Right hindlimb (tissue), 1 donor: ENCODE measurements at regions not wholly inside any gene's neighbourhood (a gene's known extent, or its start where the extent isn't known, plus 50 kb on each side); places are given as distances from the start of the nearest gene placed in this dataset.
"Not testable (repeated sequence)": the region's sequence is repeated elsewhere in the genome, so short reads cannot be mapped to it uniquely, and the experiment has no call there.

Experiments used
- DNase-seq: peaks from one replicate; pipeline ENCODE4 v3.0.0-alpha.2; 2018

DNA sequence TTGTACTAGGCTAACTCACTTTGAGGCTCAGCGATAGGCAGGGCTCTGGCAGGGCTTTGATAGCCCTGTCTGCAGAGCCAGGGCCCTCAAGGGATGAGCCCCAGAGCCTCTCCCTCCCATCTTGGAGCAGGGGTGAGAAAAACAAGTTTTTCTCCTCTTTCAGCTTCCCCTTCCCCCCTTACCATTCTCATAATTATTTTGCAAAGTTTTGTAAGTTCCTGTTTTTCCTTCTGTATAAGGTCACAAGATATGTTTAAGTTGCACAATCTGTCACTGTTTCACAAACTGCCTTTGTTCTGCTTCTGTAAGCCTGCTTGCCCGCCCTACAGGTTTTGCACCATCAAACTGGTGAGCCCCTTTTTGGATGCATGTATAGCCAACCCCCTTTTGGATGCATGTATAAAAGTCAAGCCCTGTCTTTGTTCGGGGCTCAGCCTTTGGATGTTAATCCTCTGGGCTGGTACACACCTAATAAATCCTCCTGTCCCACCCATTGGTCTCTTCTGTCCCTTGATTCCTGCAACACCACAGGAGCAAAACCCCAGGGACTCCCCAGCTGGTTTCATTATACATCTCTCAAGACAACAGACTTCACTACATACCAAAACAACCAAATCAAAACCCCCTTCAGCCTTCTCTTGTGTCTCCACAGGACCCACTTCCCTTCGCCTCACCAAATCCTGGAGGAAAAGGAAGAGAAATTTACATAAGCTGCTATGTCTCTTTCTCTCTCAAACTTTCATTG is 52.5 kb upstream of the RESF1 start:
- DNase-seq = no peak

DNA sequence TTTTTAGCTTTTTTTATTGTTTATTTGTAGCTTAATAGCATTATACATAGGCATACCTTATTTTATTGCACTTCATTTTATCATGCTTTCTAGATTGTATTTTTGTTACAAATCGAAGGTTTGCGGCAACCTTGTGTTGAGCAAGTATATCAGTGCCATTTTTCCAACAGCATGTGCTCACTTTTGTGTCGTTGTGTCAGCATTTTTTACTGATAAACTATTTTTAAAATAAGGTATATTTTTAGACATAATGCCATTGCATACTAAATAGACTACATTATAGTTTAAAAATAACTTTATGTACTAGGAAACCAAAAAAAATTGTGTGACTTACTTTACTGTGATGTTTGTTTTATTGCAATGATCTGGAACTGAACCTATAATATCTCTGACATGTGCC is 56.2 kb upstream of the RESF1 start:
- no peak for DNase-seq

DNA sequence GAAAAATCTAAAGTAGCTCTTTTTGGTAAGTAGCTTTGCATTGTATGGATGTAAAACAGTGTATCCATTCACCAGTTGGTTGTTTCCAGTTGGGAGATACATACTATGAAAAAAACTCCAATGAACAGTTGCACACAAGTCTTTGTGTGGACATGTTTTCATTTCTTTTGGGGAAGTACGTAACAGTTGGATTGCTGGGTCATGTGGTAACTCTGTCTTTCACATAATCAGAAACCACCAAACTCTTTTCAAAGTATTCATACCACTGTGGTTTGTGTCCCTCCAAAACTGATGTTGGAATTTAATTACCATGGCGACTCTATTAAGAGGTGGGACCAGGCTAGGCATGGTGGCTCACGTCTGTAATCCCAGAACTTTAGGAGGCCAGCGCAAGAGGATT is 58.9 kb upstream of the RESF1 start:
- no peak for DNase-seq

DNA sequence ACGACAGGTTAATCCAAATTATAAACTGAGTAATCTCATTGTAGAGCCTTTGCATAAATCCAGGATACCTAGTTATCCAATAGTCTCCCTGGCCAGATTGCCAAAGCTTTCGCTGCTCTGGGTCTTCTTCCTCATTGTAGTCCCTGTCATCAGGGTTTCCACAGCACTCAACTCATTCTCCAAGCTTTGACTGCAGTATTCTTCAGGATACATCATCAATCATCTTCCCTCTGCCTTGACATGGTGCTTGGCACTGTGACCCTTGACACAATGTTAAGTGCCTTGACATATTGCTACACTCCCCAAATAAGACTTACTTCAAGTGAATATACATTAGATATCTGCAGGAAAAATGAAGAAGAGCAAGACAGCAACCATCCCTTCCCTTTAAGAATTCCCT is 60.1 kb upstream of the RESF1 start:
- DNase-seq = no peak

DNA sequence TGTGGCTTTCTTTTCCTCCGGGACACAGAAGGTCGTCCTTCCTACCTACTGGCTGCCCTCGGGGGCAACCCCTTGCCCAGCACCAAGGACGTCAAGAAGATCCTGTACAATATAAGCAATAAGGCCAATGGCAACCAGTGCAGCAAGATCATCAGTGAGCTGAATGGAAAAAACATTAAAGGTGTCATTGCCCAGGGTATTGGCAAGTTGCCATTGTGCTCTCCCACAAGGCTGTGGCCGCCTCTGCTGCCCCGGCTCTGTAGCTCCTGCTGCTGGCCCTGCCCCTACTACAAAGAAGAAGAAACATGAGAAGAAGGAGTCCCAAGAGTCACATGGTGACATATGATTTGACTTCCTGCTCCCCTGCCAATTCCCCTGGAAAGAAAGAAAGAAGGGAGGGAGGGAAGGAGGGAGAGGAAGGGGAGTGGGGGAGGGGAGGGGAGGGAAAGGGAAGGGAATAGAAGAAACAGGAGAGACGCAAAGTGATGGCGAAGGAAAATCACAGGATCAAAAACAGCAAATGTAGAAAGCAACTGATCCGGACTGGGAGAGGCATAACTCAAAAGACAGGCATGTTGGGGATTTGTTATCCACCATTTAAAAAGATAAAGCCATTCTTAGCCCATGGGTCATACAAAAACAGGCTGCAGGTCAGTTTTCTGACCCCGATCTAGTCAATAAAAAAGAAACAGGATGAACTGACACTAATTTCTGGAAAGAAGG is 61.3 kb upstream of the RESF1 start:
- peak; percentile 19 for DNase-seq

DNA sequence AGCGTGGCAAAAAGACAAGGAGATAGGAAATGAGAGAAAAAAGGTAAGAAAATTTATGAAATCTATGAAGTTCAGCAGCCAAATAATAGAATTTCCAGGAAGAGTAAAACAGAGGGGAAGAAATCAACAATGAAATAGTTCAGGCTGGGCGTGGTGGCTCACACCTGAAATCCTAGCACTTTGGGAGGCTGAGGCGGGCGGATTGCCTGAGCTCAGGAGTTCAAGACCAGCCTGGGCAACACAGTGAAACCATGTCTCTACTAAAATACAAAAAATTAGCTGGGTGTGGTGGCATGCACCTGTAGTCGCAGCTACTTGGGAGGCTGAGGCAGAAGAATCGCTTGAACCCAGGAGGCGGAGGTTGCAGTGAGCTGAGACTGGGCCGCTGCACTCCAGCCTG is 62.1 kb upstream of the RESF1 start:
- not testable (repeated sequence) for DNase-seq

DNA sequence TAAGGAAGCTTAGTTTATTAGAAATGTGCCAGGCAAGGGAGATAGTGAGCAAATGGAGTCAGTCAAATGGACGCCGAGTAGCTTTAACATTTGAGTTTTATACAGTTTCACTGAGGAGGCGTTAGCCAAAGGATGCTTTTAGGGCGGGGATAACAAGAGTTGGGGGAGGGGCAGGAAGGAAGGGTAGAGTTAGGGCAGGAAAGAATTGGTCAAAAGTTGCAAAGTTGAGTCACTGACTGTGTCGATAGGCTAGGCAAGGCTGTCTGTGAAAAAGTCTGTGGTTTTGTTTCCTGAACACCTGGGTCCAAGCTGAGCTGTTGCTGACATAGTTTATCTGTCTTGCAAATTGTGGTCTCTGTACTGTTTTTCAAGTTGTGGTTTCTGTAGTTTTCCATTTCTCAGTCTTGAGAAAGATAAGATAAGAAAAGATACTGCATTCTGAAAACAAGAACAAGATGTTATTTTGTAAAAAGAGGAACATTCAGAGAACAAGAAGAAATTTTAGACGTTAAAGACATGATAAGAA is 62.6 kb upstream of the RESF1 start:
- no peak for DNase-seq

DNA sequence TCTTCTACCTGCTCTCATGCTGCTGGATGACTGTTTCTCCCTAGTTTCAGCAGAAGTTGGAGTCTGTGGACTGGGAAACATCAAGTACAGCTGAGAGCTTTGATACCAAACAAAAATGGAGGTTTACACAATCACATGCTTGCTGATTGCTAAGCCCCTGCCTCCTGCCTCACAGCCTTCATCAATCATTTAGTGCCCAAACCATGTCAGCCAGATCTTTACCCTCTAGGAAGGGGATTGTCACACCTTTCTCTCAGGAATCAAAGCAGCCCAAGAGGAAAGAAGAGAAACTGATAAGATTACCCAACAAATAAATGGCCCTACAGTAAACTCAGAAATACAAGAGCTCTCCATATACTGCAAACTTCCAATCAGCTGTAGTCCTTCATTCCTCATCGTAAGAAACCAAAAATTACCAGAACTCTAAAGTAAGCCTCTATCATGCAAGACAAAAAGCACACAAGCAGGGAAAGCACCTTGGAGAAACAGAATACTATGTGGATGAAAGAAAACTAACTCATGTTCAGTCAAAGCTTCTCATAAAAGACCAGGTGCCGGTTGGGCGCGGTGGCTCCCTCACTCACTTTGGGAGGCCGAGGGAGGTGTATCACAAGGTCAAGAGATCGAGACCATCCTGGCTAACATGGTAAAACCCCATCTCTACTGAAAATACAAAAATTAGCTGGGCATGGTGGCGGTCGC is 63.6 kb upstream of the RESF1 start:
- DNase-seq = no peak

DNA sequence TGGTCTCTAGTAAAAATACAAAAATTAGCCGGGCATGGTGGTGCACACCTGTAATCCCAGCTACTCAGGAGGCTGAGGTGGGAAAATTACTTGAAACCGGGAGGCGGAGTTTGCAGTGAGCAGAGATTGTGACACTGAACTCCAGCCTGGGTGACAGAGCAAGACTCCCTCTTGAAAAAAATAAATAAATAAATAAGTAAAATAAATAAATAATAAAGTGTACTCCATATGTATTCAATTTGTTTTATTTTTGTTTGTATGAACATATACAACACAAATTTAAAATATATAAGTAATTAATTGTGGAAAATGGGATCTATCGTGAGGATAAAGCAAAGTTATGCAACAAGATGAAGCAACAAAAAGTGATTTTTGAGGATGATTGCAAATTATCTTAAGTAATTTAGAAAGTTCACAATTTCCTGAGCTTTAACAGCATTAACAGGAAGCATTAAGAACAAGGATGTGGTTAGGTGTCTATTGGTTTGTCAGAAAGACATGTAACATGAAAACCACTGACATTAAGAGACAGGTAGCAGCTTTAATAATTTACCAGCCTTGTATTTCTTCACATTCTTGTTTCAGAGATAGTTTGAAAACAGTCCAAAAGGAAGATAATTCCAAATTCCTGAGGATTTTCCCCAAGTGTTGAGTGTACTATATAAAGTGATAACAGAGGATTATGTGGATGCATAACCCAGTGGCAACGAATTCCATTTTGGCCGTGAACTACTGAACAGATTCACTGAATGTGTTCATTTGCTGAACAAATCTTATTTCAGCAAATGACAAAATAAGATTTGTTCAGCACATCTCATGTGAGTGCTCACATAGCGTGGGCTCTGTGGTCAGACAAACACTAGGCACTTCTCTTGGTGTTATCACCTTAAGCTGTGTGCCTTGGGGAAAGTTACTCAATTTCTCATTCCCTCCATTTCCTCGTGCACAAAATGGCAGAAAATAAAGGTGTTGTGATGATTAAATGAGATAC is 68.6 kb upstream of the RESF1 start:
- DNase-seq = no peak

DNA sequence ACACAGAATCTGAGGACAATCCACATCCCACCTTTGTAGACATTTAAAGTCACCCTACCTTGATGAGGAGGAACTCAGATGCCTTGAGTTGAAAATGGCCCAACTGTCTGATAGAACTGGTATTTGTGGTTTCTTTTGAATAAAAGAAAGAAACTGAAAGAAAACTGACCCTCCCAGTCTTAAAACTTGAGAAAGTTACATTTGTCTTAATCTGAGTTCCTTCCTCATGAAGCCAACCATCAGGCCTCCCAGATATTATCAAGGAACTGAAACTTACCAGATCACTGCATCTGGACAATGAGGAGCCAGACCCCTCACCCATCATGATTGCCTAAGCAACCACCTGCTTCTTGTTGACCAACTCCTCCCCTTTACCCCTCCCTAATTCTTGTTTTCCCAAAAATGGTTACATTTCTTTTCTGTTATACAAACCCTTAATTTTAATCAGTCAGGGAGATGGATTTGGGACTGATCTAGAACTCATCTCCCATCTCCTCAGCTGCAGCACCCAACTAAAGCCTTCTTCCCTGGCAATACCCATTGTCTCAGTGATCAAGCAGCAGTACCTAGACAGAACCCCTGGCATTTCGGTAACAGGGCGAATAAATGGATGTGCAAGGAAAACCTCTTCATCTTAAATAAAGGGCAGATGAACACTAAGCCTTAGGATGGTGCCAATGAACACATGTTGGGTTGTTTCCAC is 72.0 kb upstream of the RESF1 start:
- no peak for DNase-seq

DNA sequence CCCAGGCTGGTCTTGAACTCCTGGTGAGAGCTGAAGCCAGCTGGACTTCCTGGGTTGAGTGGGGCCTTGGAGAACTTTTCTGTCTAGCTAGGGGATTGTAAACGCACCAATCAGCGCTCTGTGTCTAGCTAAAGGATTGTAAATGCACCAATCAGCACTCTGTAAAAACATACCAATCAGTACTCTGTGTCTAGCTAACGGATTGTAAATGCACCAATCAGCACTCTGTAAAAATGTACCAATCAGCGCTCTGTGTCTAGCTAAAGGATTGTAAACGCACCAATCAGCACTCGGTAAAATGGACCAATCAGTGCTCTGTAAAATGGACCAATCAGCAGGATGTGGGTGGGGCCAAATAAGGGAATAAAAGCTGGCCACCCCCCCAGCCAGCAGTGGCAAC is 76.5 kb upstream of the RESF1 start:
- not testable (repeated sequence) for DNase-seq

DNA sequence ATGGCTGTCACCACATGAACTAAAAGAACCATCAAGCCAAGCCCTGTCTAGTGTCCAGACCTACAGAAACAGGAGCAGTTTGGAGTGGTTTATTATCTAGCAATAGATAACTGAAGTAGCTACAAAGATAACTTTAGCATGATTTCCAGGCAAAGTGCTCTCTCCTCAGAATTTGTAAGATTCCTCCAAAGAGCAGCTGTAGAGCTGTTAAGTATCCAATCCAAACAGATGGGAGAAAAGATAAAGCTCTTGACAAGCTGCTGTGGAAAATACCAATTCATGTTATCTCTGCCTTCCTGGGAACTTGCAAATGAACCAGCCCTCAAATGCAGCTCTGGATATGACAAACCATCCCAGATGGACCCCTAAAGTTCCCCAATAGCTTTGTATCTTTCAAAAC is 78.9 kb upstream of the RESF1 start:
- DNase-seq = no peak

DNA sequence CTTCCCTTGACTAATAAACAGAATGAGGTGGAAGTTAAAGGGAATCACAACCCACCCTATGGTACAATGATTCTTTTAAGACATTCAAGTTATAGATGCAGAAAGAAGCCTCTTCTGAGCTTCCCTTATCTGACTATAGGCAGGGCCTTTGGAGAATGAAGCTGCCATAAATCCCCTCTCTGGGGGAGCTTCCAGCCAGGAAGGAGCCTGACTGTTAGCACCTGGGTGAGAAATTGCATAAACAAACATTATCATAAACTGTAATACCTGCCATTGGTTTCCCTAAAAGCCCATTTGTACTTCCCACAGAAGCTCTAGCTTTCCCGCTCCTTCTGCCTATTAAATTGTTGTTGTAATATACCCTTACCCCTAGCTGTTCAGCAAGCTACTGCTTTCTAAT is 81.3 kb upstream of the RESF1 start:
- DNase-seq = no peak

DNA sequence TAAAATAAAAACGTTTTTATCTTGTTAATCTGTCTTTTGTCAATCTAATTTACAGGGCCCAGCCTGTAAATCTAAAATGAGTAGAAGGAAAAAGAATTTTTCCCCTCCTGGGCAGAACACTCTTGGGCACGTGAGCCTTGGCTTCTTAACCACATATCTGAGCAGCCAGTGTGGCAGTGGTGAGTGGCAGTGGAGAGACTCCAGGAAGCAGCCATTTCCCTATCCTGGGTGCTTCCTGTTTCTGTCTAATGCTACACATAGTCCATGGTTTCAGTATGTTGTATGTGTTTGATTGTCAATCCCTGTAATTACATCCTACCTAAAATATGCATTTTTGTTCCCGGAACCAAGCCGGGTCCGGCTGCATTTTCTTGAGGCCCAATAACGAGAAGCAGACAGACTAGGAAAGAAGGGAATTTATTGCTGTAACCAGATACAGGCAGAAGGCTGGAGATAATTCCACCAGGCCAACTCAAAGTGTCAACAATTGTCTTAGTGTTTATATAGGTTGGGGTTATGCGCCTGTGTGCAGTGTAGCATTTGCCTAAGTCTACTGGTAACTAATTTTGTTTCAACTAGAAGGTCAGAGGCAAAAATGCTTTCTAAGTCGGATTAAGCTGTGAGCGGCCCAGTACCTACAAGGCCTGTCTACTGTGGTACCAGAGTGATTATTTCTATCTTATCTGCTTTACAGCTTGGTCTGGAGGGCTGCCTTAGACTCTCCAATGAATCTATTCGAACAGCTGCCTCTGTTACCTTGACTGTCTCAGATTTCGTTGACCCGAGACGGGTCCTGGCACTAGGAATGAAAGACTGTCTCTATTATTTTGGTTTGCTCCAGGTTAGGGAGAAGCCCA is 82.4 kb upstream of the RESF1 start:
- no peak for DNase-seq

DNA sequence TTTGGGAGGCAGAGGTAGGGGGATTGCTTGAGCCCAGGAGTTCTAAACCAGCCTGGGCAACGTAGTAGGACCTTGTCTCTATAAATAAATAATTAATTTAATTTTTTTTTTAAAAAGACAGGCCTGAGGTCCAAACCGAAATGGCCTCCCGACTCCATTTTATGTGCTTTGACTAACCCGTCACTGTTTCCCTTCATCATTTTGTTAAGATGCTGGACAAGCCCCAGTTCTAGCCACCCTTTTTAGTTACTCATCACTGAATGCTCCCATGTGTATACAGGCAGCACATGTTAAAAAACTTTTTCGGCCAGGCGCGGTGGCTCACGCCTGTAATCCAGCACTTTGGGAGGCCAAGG is 83.6 kb upstream of the RESF1 start:
- no peak for DNase-seq

DNA sequence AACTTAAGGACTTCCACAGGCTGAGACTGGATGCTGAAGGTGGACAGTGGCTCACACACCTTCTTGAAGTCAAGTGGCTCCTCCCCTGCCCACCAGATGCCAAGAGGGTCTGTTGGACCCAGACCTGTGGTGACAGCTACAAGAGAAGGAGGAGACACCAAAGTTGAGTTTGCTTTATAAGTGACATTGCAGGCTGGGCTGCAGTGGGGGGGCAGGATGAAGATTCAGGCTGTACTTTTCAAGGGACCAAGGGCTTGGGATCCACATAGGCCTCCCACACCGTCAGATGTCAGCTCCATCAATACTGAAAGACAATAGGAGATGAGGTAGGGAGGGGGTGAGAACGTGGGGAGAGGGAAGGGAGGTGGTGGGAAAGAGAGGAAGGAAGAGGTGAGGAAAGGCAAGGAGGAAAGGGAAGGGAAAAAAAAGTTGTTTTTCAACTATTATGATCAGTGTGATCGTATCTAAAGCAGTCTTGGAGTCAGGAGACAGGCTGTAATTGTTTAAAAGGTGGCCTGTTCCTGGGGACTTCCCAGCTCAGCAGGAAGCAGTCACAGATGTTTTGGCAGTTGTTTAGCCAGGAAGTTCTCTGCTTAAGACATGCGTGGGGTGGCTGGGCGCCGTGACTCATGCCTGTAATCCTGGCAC is 84.1 kb upstream of the RESF1 start:
- peak; percentile 28 for DNase-seq

DNA sequence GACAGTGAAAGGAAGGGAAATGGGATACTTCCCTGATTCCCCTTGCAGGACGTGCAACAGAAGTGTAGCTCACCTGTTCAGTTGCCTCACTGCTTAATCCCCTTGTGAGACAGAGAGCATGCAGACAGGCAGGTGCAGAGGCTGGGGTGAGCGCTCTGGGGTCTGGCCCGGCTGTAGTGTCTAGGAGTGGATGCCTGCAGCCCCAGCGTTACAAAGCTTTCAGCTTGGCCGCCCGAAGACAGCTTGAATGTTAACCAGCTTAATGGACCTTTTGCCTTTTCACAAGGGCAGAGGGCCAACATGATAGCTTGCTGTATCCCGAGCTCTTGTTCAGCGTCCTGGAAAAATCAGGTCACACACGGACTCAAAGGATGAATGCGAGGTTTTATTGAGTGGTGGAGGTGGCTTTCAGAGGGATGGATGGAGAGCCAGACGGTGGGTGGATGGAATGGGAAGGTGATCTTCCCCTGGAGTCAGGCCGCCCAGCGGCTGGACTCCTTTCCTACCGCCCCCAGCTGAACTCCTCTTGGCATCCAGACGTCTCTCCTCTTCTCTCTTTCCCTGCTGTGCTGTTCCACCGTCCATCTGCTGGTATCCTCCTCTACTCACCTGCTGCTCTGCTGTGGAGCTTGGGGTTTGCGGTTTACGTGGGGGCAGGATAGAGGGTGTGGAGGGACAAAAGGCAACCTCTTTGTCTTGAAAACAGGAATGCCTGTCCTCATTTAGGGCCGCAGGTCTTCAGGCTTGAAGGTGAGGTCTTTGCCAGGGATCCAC is 86.2 kb upstream of the RESF1 start:
- DNase-seq = no peak

DNA sequence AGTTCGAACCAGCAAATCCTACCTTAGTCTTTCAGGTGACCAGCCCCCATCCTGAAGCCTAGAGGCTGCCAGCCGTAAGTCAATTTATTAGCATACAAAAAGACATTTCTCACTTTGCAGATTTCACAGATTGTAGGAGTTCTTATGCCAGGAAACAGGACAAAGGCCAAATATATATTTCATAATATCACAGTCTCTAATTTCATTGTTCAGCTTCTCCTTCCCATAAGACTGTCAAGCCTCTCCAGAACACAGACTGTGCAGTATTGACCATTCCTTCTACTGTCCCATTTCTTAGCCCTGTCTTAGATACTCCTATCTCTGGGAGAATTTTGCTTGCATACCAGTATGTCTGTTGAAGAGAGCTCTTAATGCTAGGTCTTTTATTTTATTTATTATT is 89.2 kb upstream of the RESF1 start:
- DNase-seq = no peak

DNA sequence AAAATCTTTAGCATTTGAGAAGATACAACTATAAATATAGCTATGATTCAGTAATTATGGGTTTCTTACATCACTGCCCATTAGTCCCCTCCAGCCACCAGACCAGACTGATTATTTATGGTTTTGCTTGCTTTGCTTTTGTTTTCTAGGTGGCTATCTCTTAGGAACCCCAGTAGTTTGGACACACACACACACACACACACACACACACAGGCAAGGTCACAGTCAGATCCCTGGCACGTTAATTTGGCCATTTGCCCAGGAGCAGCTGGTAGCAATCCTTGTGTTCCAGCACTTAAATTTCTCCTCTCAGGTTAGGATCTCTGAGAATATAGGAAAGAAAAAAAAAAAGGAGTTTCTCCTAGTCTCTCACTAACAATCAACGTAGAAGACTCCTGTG is 90.2 kb upstream of the RESF1 start:
- no peak for DNase-seq

DNA sequence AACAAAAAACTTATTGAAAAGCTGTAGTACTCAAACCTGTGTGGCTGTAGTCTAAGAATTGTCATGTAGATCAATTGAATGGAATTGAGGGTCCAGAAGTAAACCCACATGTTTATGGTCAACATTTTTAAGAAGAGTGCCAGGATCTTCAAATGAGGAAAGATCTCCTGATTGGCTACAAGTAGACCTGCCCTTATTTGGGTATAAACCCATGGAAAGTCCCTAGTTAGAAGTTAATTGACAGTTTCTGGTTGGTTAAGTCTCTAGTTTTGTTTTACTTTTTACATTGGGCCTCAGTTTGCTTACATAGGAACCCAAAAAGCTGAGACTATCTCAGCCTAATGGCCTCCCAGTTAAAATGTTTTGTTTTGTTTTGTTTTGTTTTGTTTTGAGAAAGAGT is 91.9 kb upstream of the RESF1 start:
- no peak for DNase-seq
